ENCODE measurements at regions not wholly inside any gene's neighbourhood (a gene's known extent, or its start where the extent isn't known, plus 50 kb on each side); places are given as distances from the start of the nearest gene placed in this dataset.

DNA sequence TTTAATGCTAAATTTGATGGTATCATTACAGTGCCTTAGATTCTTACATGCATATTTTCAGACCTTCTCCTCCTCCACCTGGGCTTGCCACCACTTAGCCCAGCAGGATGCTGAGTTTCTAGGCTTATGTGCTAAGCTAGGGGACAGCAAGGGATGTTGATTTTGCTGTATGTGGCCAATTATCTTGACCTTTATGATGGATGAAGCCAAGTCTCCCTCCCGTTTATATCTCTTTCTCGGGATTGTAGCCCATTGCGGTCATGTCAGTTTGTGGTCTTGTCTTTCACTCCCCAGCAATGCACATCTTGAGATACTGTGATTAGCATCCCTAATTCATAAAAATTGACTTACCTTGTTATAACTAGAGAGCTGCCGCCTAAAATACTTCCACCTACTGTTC is 278.7 kb upstream of the SOX2 start:
- TF ChIP-seq, protein P1, sequence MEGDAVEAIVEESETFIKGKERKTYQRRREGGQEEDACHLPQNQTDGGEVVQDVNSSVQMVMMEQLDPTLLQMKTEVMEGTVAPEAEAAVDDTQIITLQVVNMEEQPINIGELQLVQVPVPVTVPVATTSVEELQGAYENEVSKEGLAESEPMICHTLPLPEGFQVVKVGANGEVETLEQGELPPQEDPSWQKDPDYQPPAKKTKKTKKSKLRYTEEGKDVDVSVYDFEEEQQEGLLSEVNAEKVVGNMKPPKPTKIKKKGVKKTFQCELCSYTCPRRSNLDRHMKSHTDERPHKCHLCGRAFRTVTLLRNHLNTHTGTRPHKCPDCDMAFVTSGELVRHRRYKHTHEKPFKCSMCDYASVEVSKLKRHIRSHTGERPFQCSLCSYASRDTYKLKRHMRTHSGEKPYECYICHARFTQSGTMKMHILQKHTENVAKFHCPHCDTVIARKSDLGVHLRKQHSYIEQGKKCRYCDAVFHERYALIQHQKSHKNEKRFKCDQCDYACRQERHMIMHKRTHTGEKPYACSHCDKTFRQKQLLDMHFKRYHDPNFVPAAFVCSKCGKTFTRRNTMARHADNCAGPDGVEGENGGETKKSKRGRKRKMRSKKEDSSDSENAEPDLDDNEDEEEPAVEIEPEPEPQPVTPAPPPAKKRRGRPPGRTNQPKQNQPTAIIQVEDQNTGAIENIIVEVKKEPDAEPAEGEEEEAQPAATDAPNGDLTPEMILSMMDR (tag by site-specific recombination; IDR thresholded peaks at IDR 0.05) = no peak
- TF ChIP-seq ZNF555 (tag by site-specific recombination; conservative IDR thresholded peaks at IDR 0.05) = no peak

Measured in HEK293 (cell line).